NB4 (cell line): ENCODE measurements at regions not wholly inside any gene's neighbourhood (a gene's known extent, or its start where the extent isn't known, plus 50 kb on each side); places are given as distances from the start of the nearest gene placed in this dataset.
"Not testable (repeated sequence)": the region's sequence is repeated elsewhere in the genome, so short reads cannot be mapped to it uniquely, and the experiment has no call there.

Source experiments
- DNase-seq: peaks from one replicate; pipeline ENCODE4 v3.0.0; 2010; ENCODE audit warnings: low read depth
- H3K4me3 ChIP-seq: one replicate; pipeline ENCODE4 v1.5.1; 2011; ENCODE audit warnings: mild to moderate bottlenecking, low read depth, low read length, moderate library complexity
- MYC ChIP-seq: IDR thresholded peaks from 2 replicates; pipeline ENCODE4 v1.6.1; 2011; ENCODE audit warnings: low read depth, low read length
- POLR2A ChIP-seq: IDR thresholded peaks from 2 replicates; pipeline ENCODE4 v1.6.1; 2011; ENCODE audit warnings: mild to moderate bottlenecking; ENCODE audit not compliant: insufficient read length; ENCODE audit errors: extremely low read depth
- TF ChIP-seq, protein P1 (sequence below): IDR thresholded peaks from 2 replicates; pipeline ENCODE4 v1.6.1; 2011; ENCODE audit warnings: low read depth, low read length
- TF ChIP-seq, protein P2 (sequence below): IDR thresholded peaks from one replicate; pipeline ENCODE4 v1.5.1; 2012; ENCODE audit warnings: low read depth, low read length

DNA sequence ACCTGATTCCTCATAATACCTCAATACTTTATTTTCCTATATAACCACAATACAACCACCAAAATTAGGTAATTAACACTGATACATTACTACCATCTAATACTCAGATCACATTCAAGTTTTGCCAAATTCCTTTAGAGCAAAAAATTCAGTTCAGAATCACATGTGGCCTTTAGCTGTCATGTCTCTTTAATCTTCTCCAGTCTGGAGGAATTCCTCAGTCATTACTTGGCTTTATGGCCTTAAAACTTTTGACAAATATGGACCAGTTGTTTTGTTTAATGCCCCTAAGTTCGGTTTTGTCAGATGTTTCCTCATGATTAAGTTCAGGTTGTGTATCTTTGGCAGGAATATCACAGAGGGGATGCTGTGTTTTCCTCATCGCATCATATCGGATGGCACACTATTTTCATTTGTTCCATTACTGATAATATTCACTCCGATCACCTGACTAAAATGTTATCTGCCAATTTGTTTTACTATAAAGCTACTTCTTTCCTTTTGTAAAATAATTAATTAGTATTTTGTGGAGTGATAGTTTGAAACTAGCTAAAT lies 51.2 kb upstream of the AKIRIN2 start:
- no peak for DNase-seq
- TF ChIP-seq, protein P1, sequence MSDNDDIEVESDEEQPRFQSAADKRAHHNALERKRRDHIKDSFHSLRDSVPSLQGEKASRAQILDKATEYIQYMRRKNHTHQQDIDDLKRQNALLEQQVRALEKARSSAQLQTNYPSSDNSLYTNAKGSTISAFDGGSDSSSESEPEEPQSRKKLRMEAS = no peak
- TF ChIP-seq POLR2A (no peak), MYC (no peak)
- TF ChIP-seq, protein P2, sequence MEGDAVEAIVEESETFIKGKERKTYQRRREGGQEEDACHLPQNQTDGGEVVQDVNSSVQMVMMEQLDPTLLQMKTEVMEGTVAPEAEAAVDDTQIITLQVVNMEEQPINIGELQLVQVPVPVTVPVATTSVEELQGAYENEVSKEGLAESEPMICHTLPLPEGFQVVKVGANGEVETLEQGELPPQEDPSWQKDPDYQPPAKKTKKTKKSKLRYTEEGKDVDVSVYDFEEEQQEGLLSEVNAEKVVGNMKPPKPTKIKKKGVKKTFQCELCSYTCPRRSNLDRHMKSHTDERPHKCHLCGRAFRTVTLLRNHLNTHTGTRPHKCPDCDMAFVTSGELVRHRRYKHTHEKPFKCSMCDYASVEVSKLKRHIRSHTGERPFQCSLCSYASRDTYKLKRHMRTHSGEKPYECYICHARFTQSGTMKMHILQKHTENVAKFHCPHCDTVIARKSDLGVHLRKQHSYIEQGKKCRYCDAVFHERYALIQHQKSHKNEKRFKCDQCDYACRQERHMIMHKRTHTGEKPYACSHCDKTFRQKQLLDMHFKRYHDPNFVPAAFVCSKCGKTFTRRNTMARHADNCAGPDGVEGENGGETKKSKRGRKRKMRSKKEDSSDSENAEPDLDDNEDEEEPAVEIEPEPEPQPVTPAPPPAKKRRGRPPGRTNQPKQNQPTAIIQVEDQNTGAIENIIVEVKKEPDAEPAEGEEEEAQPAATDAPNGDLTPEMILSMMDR = no peak
- H3K4me3 ChIP-seq = no peak overlapping the region

DNA sequence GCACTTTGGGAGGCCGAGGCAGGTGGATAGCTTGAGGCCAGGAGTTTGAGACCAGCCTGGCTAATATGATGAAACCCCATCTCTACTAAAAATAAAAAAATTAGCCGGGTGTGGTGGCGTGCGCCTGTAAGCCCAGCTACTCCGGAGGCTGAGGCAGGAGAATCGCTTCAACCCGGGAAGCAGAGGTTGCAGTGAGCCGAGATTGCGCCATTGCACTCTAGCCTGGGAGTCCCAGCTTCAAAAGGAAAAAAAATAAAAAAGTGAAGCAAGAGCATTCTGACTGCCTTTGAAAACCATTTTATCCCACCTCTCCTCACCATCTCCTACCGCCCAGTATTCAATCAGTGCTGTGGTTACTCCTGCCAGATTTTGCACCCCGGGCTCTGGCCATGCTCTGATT lies 50.5 kb upstream of the AKIRIN2 start:
- not testable (repeated sequence) for DNase-seq, H3K4me3 ChIP-seq
